Panc1 (cell line): ENCODE measurements at regions not wholly inside any gene's neighbourhood (a gene's known extent, or its start where the extent isn't known, plus 50 kb on each side); places are given as distances from the start of the nearest gene placed in this dataset.

Source experiments
- CTCF ChIP-seq: fragments of 450-650 bp; IDR thresholded peaks from 2 replicates; pipeline ENCODE4 v1.5.1; 2017; ENCODE audit warnings: mild to moderate bottlenecking
- POLR2AphosphoS5 ChIP-seq: IDR thresholded peaks from 2 replicates; pipeline ENCODE4 v1.6.1; 2012; ENCODE audit warnings: mild to moderate bottlenecking, low read depth, low read length, moderate library complexity

GRCh38 chr6:74366634-74367033, 670.6 kb downstream of the CD109 start:
- TF ChIP-seq CTCF = no peak
- no peak for TF ChIP-seq POLR2AphosphoS5
